Tibial artery (tissue), 4 donors: ENCODE measurements at regions not wholly inside any gene's neighbourhood (a gene's known extent, or its start where the extent isn't known, plus 50 kb on each side); places are given as distances from the start of the nearest gene placed in this dataset.

Source experiments
- DNase-seq, 2 donors: peaks; one replicate each; pipeline ENCODE4 v3.0.0-alpha.2; 2019
- H3K27ac ChIP-seq, 2 donors: fragments of 200-600 bp; sonication (generic) in 1 of 2; 1 replicate in 1 of 2; 2 replicates in 1 of 2; pipeline ENCODE4 v1.5.1; 2018 to 2019; ENCODE audit warnings: mild to moderate bottlenecking in 1 of 2
- H3K27me3 ChIP-seq, 2 donors: fragments of 200-600 bp; sonication (generic) in 1 of 2; one replicate each; pipeline versions ENCODE4 v1.5.1 to v1.6.0; 2016 to 2019
- H3K36me3 ChIP-seq, 3 donors: fragments of 200-600 bp; sonication (generic) in 2 of 3; one replicate each; pipeline ENCODE4 v1.5.1; 2016 to 2019; ENCODE audit warnings: mild to moderate bottlenecking in 2 of 3
- H3K4me1 ChIP-seq, 4 donors: fragments of 200-600 bp; sonication (generic) in 2 of 4; 1 replicate in 3 of 4; 2 replicates in 1 of 4; pipeline ENCODE4 v1.5.1; 2016 to 2019
- H3K4me3 ChIP-seq, 2 donors: fragments of 200-600 bp; sonication (generic) in 1 of 2; 1 replicate in 1 of 2; 2 replicates in 1 of 2; pipeline ENCODE4 v1.5.1; 2018 to 2019; ENCODE audit warnings: mild to moderate bottlenecking in 2 of 2
- H3K9me3 ChIP-seq, 3 donors: fragments of 200-600 bp; sonication (generic) in 1 of 3; one replicate each; pipeline ENCODE4 v1.5.1; 2016 to 2019
- intact Hi-C: fragments of 100-400 bp; cut with DNase I; formaldehyde crosslinking; loops from one replicate; pipeline ENCODE4 v1.15.0; 2023; ENCODE audit warnings: low total_unique reads
- TF ChIP-seq, protein P1 (sequence below), 2 experiments: fragments of 200-600 bp in 1 of 2; fragments of 450-650 bp in 1 of 2; IDR thresholded peaks; one replicate each; pipeline ENCODE4 v1.5.1; 2017 to 2019; ENCODE audit warnings: antibody characterized with exemption in 2 of 2, mild to moderate bottlenecking in 1 of 2, moderate library complexity in 1 of 2

DNA sequence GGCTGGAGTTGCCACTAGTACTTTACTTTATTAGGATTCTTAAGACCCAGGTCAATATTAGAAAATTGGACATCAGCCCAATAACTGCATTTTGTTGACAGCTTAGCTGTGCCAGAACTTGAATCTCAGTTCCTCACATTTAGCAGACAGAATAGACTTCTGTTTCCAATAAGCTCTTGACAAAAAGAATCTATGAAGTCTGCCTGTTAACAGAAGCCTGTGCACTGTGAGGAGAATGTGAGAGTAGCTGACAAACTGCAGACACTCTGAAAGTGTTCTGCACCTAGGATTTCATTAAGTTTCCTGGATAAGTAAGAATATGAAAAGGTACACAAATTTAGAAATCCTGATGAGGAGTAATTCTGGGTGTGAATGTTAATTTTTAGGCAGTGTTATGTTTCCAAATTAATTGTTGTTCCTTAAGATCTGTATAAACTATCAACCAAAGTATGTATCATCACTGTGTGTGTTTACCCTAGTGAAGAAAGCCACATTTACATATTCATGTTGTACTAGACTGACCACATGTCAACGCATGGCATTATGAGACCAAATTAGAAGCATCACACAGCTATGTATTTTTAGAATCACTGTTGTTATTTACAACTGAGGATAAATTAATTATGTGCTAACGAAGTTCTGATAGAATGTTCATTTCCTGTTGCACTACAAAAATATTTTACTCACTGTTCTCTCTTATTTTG lies 756.4 kb upstream of the IGFBP7 start:
- intact Hi-C loops = no loop called here
- H3K27me3 ChIP-seq = no peaks in the 10 kb centered on the region
- TF ChIP-seq, protein P1, sequence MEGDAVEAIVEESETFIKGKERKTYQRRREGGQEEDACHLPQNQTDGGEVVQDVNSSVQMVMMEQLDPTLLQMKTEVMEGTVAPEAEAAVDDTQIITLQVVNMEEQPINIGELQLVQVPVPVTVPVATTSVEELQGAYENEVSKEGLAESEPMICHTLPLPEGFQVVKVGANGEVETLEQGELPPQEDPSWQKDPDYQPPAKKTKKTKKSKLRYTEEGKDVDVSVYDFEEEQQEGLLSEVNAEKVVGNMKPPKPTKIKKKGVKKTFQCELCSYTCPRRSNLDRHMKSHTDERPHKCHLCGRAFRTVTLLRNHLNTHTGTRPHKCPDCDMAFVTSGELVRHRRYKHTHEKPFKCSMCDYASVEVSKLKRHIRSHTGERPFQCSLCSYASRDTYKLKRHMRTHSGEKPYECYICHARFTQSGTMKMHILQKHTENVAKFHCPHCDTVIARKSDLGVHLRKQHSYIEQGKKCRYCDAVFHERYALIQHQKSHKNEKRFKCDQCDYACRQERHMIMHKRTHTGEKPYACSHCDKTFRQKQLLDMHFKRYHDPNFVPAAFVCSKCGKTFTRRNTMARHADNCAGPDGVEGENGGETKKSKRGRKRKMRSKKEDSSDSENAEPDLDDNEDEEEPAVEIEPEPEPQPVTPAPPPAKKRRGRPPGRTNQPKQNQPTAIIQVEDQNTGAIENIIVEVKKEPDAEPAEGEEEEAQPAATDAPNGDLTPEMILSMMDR (IDR thresholded peaks at IDR 0.05) = no peak
- H3K4me3 ChIP-seq = no peak overlapping the region
- H3K9me3 ChIP-seq = no peaks in the 10 kb centered on the region
- H3K27ac ChIP-seq = no peak overlapping the region
- H3K4me1 ChIP-seq = peaks cover 0 to 10% (median 0%) of the 10 kb centered on the region in 4 donors
- no peaks in the 10 kb centered on the region for H3K36me3 ChIP-seq
- no peak for DNase-seq

DNA sequence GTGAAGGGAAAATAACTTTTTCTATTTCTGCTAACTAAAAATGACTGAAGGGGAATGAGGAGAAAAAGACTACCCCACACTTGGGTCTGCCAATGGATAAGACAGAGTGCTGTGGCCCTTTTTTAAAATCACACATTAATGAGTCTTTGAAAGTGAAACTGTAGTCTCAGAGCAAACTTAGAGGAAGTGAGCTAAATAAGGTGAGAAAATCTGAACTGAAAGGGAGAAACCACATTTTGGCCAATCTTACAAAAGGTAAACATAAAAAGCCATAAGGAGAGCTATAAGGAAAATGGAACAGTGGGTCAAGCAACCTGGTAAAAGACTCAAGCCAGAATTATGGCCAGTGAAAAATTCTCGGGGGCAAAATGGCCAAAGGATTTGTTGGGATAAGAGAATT lies 755.1 kb upstream of the IGFBP7 start:
- DNase-seq = no peak
- Histone ChIP-seq H3K4me3 (no peak overlapping the region), H3K27ac (no peak overlapping the region), H3K9me3 (no peaks in the 10 kb centered on the region), H3K36me3 (no peaks in the 10 kb centered on the region), H3K4me1 (peaks cover 0 to 10% (median 0%) of the 10 kb centered on the region in 4 donors), H3K27me3 (no peaks in the 10 kb centered on the region)
- intact Hi-C loops = no loop called here
- TF ChIP-seq, protein P1 (IDR thresholded peaks at IDR 0.05) = no peak

DNA sequence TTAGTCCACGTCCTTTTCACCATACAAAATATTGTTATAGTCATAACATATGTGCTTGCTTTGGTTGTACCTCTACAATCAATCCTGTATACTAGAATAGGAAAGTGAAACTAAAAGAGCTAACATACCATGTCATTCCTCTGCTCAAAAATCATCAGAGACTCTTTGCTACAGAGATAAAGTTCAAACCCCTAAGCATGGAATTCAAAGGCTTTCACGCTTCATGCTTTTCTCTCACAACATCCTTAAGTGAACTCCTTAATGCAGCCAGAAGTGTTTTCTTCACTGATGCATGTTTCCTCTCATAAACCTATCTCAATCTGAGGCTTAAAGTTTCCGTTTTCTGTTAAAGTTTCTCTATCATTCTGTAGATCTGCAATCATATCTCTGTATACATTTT lies 744.6 kb upstream of the IGFBP7 start:
- no peak for DNase-seq
- no peak overlapping the region for H3K4me3 ChIP-seq
- intact Hi-C loops = no loop called here
- no peaks in the 10 kb centered on the region for H3K36me3 ChIP-seq
- no peak overlapping the region for H3K27ac ChIP-seq
- no peaks in the 10 kb centered on the region for H3K9me3 ChIP-seq
- peaks cover 0 to 7% (median 0%) of the 10 kb centered on the region in 4 donors for H3K4me1 ChIP-seq
- no peaks in the 10 kb centered on the region for H3K27me3 ChIP-seq
- TF ChIP-seq, protein P1 (IDR thresholded peaks at IDR 0.05) = no peak

DNA sequence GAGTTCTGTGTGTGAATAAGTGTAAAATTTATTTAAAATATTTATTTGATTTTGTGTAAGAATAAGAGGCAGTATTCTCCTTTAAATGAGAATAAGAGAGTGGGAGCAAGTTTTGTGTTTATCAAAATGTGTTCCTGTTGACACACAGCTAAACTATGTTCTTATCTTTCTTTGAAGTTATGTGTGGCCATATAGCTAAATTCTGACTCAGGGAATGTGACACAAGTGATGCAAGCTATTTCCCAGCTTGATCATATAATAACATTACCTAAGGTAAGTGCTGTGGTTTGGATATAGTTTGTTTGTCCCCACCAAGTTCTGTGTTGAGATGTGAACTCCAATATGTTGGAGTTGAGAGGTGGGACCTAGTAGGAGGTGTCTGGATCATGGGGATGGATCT lies 740.0 kb upstream of the IGFBP7 start:
- H3K9me3 ChIP-seq = no peaks in the 10 kb centered on the region
- H3K36me3 ChIP-seq = no peaks in the 10 kb centered on the region
- TF ChIP-seq, protein P1 (IDR thresholded peaks at IDR 0.05) = no peak
- no peak for DNase-seq
- intact Hi-C loops = no loop called here
- peaks cover 0 to 3% (median 0%) of the 10 kb centered on the region in 4 donors for H3K4me1 ChIP-seq
- no peaks in the 10 kb centered on the region for H3K27me3 ChIP-seq
- no peak overlapping the region for H3K27ac ChIP-seq
- H3K4me3 ChIP-seq = no peak overlapping the region

DNA sequence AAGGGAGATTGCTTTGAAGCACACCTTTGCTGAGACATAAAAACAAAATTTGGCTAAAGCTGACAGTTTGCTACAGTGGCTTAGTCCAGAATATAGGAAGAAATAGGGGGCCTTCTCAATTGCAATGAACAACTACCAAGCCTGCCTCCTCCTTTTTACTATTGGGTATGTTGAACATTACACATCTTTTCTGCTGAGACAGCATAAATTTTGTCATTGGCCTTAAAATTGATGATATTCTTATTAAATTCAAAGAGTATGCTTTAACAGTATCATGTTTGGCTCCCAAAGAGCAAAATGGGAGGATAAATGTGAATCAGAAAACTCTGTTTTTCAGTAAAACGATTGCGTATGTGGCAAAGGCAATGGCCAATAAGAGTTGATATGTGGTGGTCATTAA lies 721.9 kb upstream of the IGFBP7 start:
- H3K9me3 ChIP-seq = no peaks in the 10 kb centered on the region

More for the DNA sequence above, 721.9 kb upstream of the IGFBP7 start:
- Histone ChIP-seq H3K27me3 (no peaks in the 10 kb centered on the region), H3K4me1 (no peaks in the 10 kb centered on the region), H3K4me3 (no peak overlapping the region), H3K36me3 (no peaks in the 10 kb centered on the region), H3K27ac (no peak overlapping the region)
- TF ChIP-seq, protein P1 (IDR thresholded peaks at IDR 0.05) = no peak
- no peak for DNase-seq
- intact Hi-C loops = no loop called here
